Keratinocyte (primary cell): ENCODE measurements at regions not wholly inside any gene's neighbourhood (a gene's known extent, or its start where the extent isn't known, plus 50 kb on each side); places are given as distances from the start of the nearest gene placed in this dataset.

Experiments
- DNase-seq: peaks from one replicate; pipeline ENCODE4 v3.0.0-alpha.2; 2011; ENCODE audit warnings: low read depth, missing footprints, low spot score
- FAIRE-seq: peaks from 2 replicates; lab custom pipeline; 2011; peaks lifted over from hg19 to GRCh38; lab: Jason Lieb, UNC
- H2AFZ ChIP-seq: 2 replicates; pipeline ENCODE4 v1.6.0; 2012; ENCODE audit warnings: low read length, control low read depth, inconsistent platforms; ENCODE audit not compliant: control insufficient read depth
- H3K27ac ChIP-seq: 2 replicates; pipeline ENCODE4 v1.5.1; 2011; ENCODE audit warnings: low read length; ENCODE audit not compliant: control insufficient read depth, insufficient read depth
- H3K27me3 ChIP-seq: 3 replicates; pipeline ENCODE4 v1.6.0; 2011; ENCODE audit warnings: low read length; ENCODE audit not compliant: control insufficient read depth, insufficient read depth; ENCODE audit errors: extremely low read depth
- H3K36me3 ChIP-seq, 2 experiments: 2 replicates in 1 of 2; 3 replicates in 1 of 2; pipeline ENCODE4 v1.5.1; 2011; ENCODE audit warnings: low read length in 2 of 2, mild to moderate bottlenecking in 1 of 2; ENCODE audit not compliant: control insufficient read depth in 2 of 2, insufficient read depth in 2 of 2; ENCODE audit errors: extremely low read depth in 1 of 2
- H3K4me1 ChIP-seq: 3 replicates; pipeline ENCODE4 v1.5.1; 2011; ENCODE audit warnings: low read length; ENCODE audit not compliant: control insufficient read depth, insufficient read depth; ENCODE audit errors: extremely low read depth
- H3K4me2 ChIP-seq: 3 replicates; pipeline ENCODE4 v1.6.0; 2011; ENCODE audit warnings: low read depth, low read length; ENCODE audit not compliant: control insufficient read depth, insufficient read depth; ENCODE audit errors: extremely low read depth
- H3K4me3 ChIP-seq, 3 experiments: fragments of 200-600 bp in 1 of 3; sonication (generic) in 1 of 3; 2 replicates in 2 of 3; 3 replicates in 1 of 3; pipeline ENCODE4 v1.5.1; 2011 to 2016; ENCODE audit warnings: low read length in 3 of 3, mild to moderate bottlenecking in 3 of 3, control low read depth in 2 of 3, inconsistent platforms in 1 of 3, low read depth in 1 of 3, mixed read lengths in 1 of 3, mixed run types in 1 of 3, moderate library complexity in 1 of 3; ENCODE audit not compliant: control insufficient read depth in 2 of 3, insufficient read depth in 2 of 3; ENCODE audit errors: extremely low read depth in 1 of 3
- H3K79me2 ChIP-seq: 2 replicates; pipeline ENCODE4 v1.6.0; 2012; ENCODE audit warnings: low read length; ENCODE audit not compliant: control insufficient read depth, insufficient read depth
- H3K9ac ChIP-seq: 3 replicates; pipeline ENCODE4 v1.6.0; 2011; ENCODE audit warnings: low read length; ENCODE audit not compliant: control insufficient read depth, insufficient read depth; ENCODE audit errors: extremely low read depth
- H3K9me1 ChIP-seq: 3 replicates; pipeline ENCODE4 v1.6.0; 2011; ENCODE audit warnings: low read length; ENCODE audit not compliant: control insufficient read depth, insufficient read depth; ENCODE audit errors: extremely low read depth
- H3K9me3 ChIP-seq: 2 replicates; pipeline ENCODE4 v1.5.1; 2012; ENCODE audit warnings: low read depth, low read length; ENCODE audit not compliant: control insufficient read depth
- H4K20me1 ChIP-seq: 3 replicates; pipeline ENCODE4 v1.6.0; 2011; ENCODE audit warnings: low read length; ENCODE audit not compliant: control insufficient read depth, insufficient read depth; ENCODE audit errors: extremely low read depth
- EZH2 ChIP-seq: IDR thresholded peaks from one replicate; pipeline ENCODE4 v1.6.1; 2012; ENCODE audit warnings: inconsistent platforms, mild to moderate bottlenecking, low read length, moderate library complexity
- dilution Hi-C: fragments of 300-500 bp; cut with MboI; formaldehyde crosslinking; loops from one replicate; pipeline ENCODE4 v1.7.0; 2020; ENCODE audit warnings: low sequenced_read_pairs; ENCODE audit not compliant: extremely low pct_ligation_motif_present
- TF ChIP-seq, protein P1 (sequence below), 3 experiments: IDR thresholded peaks in 1 of 3; conservative IDR thresholded peaks in 1 of 3; optimal IDR thresholded peaks in 1 of 3; 2 replicates in 2 of 3; 3 replicates in 1 of 3; pipeline versions ENCODE3 to v1.5.1; 2011; ENCODE audit warnings: low read length in 3 of 3, mild to moderate bottlenecking in 3 of 3, moderate library complexity in 2 of 3, control low read depth in 1 of 3, inconsistent platforms in 1 of 3; ENCODE audit not compliant: insufficient read depth in 2 of 3; ENCODE audit errors: extremely low read depth in 1 of 3

DNA sequence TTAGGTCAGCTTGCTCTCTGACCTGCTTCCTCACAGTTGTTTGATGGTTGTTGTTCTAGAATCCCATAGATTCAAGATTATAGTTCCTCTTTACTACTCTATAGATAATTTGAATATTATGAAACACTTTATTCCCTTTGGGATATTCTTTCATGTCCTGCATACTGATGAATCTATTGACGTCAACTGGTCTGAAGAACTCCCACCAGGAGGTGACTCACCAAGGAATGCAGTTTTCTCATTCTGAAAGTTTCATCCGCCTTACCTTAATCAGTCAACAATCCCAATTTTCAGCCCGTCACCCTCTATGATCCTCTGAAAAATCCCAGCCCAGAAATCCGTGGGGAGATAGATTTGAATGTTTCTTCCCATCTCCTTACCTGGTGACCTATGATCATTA, 834.1 kb upstream of the PRMT6 start:
- no peaks in the 10 kb centered on the region for H3K9me1 ChIP-seq
- TF ChIP-seq EZH2: no peak
- dilution Hi-C loops: no loop called here
- no peaks in the 10 kb centered on the region for H3K9me3 ChIP-seq
- no peak overlapping the region for H3K9ac ChIP-seq
- H3K4me3 ChIP-seq: no peak overlapping the region
- H3K4me2 ChIP-seq: no peak overlapping the region
- DNase-seq (peak; percentile 2), FAIRE-seq (no peak)
- H3K27me3 ChIP-seq: no peaks in the 10 kb centered on the region
- no peaks in the 10 kb centered on the region for H3K79me2 ChIP-seq
- H2AFZ ChIP-seq: no peak overlapping the region
- H3K4me1 ChIP-seq: peaks cover 5% of the 10 kb centered on the region
- peak overlapping the region; percentile 57 for H3K27ac ChIP-seq
- no peaks in the 10 kb centered on the region for H3K36me3 ChIP-seq
- no peaks in the 10 kb centered on the region for H4K20me1 ChIP-seq

DNA sequence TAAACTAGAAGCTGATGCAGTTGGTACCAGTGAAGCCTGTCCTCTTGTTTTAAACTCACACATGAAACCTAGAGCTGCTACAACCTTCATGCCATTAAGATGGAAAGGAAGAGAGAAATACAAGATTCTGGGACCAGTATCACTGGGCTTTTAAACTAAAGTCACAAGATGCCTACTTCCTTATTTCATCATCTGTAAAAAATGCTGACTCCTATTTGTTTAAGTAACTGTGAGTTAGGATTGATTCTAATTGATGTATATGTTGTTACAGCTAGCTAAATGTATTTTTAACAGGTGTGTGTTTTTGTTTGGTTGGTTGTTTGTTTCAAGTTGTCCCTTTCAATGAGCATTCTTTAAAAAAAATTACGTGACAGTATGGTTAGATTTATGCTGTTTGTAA, 833.3 kb upstream of the PRMT6 start:
- dilution Hi-C loops: no loop called here
- Histone ChIP-seq H3K4me2 (no peak overlapping the region), H2AFZ (no peak overlapping the region), H3K4me3 (no peak overlapping the region), H3K4me1 (peaks cover 5% of the 10 kb centered on the region), H3K9me3 (no peaks in the 10 kb centered on the region), H4K20me1 (no peaks in the 10 kb centered on the region), H3K9ac (no peak overlapping the region), H3K27ac (peak overlapping the region; percentile 57), H3K9me1 (no peaks in the 10 kb centered on the region), H3K79me2 (no peaks in the 10 kb centered on the region), H3K27me3 (no peaks in the 10 kb centered on the region), H3K36me3 (no peaks in the 10 kb centered on the region)
- FAIRE-seq (no peak), DNase-seq (no peak)
- TF ChIP-seq, protein P1, sequence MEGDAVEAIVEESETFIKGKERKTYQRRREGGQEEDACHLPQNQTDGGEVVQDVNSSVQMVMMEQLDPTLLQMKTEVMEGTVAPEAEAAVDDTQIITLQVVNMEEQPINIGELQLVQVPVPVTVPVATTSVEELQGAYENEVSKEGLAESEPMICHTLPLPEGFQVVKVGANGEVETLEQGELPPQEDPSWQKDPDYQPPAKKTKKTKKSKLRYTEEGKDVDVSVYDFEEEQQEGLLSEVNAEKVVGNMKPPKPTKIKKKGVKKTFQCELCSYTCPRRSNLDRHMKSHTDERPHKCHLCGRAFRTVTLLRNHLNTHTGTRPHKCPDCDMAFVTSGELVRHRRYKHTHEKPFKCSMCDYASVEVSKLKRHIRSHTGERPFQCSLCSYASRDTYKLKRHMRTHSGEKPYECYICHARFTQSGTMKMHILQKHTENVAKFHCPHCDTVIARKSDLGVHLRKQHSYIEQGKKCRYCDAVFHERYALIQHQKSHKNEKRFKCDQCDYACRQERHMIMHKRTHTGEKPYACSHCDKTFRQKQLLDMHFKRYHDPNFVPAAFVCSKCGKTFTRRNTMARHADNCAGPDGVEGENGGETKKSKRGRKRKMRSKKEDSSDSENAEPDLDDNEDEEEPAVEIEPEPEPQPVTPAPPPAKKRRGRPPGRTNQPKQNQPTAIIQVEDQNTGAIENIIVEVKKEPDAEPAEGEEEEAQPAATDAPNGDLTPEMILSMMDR (optimal IDR thresholded peaks at IDR 0.05 in 1 of 3, IDR thresholded peaks at IDR 0.05 in 1 of 3, conservative IDR thresholded peaks at IDR 0.05 in 1 of 3; ENCODE audit: extremely low read depth in 1 of 3, insufficient read depth in 2 of 3, low read length in 3 of 3): no peak
- TF ChIP-seq EZH2: no peak

DNA sequence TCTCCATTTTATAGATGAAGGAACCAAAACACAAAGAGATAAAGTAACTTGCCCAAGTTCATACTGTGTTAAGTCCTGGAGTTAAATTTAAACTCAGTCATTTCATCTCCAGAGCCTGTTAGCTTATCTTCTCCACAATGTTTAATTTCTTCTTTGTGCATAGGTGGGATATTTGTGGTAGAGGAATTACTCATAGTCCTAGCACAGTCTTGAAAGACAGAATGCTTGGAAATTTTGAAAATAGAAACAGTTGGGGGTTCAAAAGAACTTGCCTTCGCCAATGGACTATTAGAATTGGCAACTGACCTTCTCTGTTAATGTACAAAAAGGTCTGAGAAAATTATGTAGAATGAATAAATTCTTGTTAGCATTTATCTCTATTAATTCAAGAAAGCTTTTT, 832.0 kb upstream of the PRMT6 start:
- Histone ChIP-seq H3K4me1 (peaks cover 5% of the 10 kb centered on the region), H3K27ac (no peak overlapping the region), H4K20me1 (no peaks in the 10 kb centered on the region), H3K9me3 (no peaks in the 10 kb centered on the region), H3K9me1 (no peaks in the 10 kb centered on the region), H3K4me3 (no peak overlapping the region), H3K4me2 (no peak overlapping the region), H3K9ac (no peak overlapping the region), H3K36me3 (no peaks in the 10 kb centered on the region), H2AFZ (no peak overlapping the region), H3K79me2 (no peaks in the 10 kb centered on the region), H3K27me3 (no peaks in the 10 kb centered on the region)
- FAIRE-seq (no peak), DNase-seq (no peak)
- dilution Hi-C loops: no loop called here
- TF ChIP-seq EZH2: no peak
- TF ChIP-seq, protein P1 (optimal IDR thresholded peaks at IDR 0.05 in 1 of 3, IDR thresholded peaks at IDR 0.05 in 1 of 3, conservative IDR thresholded peaks at IDR 0.05 in 1 of 3; ENCODE audit: extremely low read depth in 1 of 3, insufficient read depth in 2 of 3, low read length in 3 of 3): no peak
